GM12891 (cell line): ENCODE measurements at regions not wholly inside any gene's neighbourhood (a gene's known extent, or its start where the extent isn't known, plus 50 kb on each side); places are given as distances from the start of the nearest gene placed in this dataset.

Experiments
- DNase-seq: peaks from one replicate; pipeline ENCODE4 v3.0.0; 2011; ENCODE audit warnings: low spot score; ENCODE audit not compliant: insufficient read length
- FAIRE-seq: peaks from 2 replicates; lab custom pipeline; 2011; peaks lifted over from hg19 to GRCh38; lab: Jason Lieb, UNC
- PAX5 ChIP-seq: IDR thresholded peaks from 2 replicates; pipeline ENCODE4 v1.6.1; 2011; ENCODE audit warnings: low read length, moderate library complexity, mild to moderate bottlenecking; ENCODE audit not compliant: insufficient read depth, severe bottlenecking
- POLR2A ChIP-seq: IDR thresholded peaks from 2 replicates; pipeline ENCODE4 v1.6.1; 2011; ENCODE audit warnings: low read depth, low read length, control low read depth
- POLR2AphosphoS5 ChIP-seq: IDR thresholded peaks from 2 replicates; pipeline ENCODE4 v1.6.1; 2011; ENCODE audit warnings: low read depth, low read length, control low read depth
- POU2F2 ChIP-seq: IDR thresholded peaks from 2 replicates; pipeline ENCODE4 v1.6.1; 2011; ENCODE audit warnings: low read depth, mild to moderate bottlenecking, control low read depth, low read length, moderate library complexity
- SPI1 ChIP-seq: IDR thresholded peaks from 2 replicates; pipeline ENCODE4 v1.6.1; 2011; ENCODE audit warnings: low read depth, low read length, control low read depth
- TAF1 ChIP-seq: IDR thresholded peaks from 2 replicates; pipeline ENCODE4 v1.6.1; 2011; ENCODE audit warnings: low read depth, low read length, control low read depth

DNA sequence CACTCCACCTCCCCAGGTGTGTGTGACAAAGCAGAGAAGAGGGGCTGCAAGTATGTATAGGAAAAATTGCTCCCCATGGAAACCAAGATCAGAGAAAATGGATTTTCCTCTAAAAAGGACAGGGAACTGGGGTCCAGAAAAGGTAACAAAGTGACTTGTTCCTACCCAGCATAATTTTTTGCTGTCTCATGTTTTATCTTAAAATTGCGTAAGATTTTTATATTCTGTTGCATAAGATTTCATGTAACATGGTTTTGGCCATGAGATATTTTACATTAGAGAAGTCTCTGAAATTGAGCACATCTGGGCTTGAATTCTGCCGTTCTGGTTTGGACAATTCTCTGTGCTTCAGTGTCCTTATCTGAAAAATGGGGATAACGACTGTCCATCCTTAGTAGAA lies 335.7 kb upstream of the RORA start:
- no peak for DNase-seq
- TF ChIP-seq PAX5 = no peak
- TF ChIP-seq POLR2A = no peak
- no peak for TF ChIP-seq POLR2AphosphoS5
- TF ChIP-seq POU2F2 = no peak
- TF ChIP-seq SPI1 = no peak
- TF ChIP-seq TAF1 = no peak
- FAIRE-seq = no peak

DNA sequence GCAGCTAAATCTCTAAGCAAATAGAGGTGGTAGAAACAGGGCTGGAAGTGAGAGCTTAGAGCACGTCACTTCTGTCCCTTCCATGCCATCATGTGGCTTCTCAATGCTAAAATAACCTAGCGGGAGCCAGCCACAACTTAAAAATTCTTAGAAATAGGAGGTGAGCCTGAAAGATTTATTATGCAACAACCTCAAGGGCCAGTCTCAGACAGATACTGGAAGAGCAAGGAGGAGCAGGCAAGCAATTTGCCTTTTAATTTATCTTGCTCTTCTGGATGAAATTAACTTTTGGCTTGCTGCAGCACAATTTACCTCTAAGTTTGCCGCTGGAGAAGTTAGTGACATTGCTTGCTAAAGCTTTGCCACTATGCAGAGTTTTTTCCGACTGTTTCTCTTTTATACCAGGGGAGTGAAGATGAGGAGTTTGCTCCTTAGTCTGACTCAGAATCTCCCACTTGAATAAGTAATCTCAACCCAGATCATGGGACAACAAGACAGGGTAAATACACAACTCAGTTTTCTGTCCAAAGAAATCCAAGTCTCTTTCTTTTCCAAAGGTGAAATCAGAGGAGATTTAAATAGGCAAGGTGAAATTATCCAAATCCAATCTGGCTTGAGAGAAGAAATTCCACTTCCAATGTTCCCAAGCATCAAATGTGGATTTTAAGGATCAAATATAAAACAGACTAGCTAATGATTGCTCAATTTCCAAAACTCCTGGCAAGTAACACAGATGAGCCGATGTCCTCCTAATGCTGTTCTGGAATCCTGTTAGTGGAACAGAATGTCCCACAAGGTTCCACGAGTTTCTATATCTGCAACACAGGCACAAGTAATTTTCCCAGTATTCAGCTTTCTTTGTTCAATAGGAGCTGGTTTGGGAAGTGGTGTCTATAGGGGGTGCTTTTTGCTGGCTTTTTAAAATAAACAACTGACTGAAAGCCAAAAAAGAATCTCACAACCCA lies 329.4 kb upstream of the RORA start:
- no peak for FAIRE-seq
- TF ChIP-seq SPI1 = no peak
- no peak for TF ChIP-seq PAX5
- no peak for TF ChIP-seq TAF1
- TF ChIP-seq POLR2A = no peak
- no peak for TF ChIP-seq POLR2AphosphoS5
- no peak for TF ChIP-seq POU2F2

DNA sequence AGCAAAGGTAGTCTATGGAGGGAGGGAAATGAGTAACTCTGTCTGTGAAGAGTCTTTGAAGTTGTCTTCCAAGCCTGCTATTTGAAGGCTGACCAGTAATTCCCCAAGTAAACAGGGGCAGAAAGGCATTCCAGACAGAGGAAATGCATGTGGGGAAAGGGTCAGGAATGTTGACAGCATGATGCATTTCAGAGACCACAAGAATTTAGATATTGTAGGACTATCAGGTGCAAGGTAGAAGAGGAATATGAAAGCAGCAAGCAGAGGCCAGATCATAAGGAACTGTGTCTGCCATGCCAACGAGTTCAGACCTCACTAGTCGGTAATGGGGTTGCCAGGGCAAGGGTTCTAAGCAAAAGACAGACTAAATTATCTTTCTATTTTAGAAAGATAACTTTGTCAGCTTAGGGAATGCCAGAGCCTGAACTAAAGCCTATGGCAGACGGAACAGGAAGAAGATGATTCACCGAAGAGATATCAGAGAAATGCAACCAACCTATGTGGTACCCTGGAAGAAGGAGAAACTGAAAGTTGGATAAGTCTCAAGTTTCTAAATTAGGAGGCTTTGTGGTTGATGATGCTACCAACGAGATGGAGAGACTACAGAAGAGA lies 327.0 kb upstream of the RORA start:
- TF ChIP-seq POU2F2 (no peak), TAF1 (no peak), POLR2A (no peak)
- FAIRE-seq = no peak
- no peak for DNase-seq

More for the DNA sequence above, 329.4 kb upstream of the RORA start:
- no peak for DNase-seq

DNA sequence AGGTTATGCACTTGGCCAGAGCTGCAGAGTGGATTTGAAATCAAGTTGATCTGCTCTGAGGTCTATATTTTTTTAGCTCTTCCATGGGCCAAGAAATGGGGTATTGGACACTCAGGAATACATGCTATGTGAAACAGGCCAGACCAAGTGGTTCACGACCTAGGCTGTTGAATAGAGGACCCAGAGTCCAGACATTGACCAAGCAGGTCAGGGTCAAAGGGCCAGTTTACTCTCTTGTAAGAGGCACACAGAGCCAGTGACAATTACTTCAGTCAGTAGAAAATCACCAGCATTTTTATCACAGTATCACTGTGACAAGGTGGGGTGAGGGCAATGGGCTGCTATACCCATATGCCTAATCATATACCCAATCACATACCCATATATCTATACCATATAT lies 320.6 kb upstream of the RORA start:
- DNase-seq (no peak), FAIRE-seq (no peak)
- TF ChIP-seq POLR2AphosphoS5 = no peak
- TF ChIP-seq TAF1 = no peak
- no peak for TF ChIP-seq POU2F2
- TF ChIP-seq PAX5 = no peak
- no peak for TF ChIP-seq POLR2A
- no peak for TF ChIP-seq SPI1

DNA sequence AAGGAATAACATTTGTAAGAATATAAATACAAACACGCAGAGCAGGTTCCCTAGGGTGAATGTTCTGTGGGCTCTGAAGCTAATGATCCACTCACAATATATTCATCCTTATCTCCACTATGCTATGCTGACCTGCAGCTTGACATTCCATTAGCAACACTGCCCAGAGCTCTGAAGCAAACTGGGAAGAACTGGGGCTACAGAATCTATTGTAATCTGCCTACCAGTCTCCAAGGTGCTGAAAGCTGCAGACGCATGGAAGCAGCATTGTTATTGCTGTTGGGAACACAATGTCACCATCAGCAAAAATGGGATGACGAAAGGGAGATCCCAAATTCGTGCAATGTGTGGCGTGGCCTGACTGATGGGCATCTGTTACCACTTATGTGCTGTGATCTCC lies 316.7 kb upstream of the RORA start:
- DNase-seq = no peak
- TF ChIP-seq PAX5 (no peak), POU2F2 (no peak), POLR2A (no peak), POLR2AphosphoS5 (no peak), SPI1 (no peak), TAF1 (no peak)

DNA sequence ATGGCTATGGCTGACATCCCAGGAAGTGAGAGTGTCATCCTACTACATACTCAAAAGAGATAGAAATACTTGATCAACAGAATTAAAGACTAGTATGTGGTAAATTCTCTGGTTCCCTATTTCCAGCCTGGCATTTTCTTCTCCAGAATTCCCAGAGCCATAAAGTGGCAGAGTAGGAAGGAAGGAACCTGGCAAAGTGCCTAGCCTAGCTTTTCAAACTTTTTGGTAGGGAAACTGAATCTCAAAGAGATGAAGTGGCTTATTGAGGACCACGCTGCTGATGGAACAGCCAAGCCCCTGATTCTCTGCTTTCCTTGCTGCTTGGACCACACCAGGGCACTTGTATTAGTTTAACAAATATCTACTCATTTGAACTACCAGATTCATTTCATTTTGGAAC lies 312.4 kb upstream of the RORA start:
- no peak for TF ChIP-seq PAX5
- TF ChIP-seq TAF1 = no peak
- TF ChIP-seq POLR2AphosphoS5 = no peak
- no peak for TF ChIP-seq POU2F2
- TF ChIP-seq SPI1 = no peak
- no peak for TF ChIP-seq POLR2A
- FAIRE-seq (no peak), DNase-seq (no peak)

More for the DNA sequence above, 316.7 kb upstream of the RORA start:
- FAIRE-seq = no peak

DNA sequence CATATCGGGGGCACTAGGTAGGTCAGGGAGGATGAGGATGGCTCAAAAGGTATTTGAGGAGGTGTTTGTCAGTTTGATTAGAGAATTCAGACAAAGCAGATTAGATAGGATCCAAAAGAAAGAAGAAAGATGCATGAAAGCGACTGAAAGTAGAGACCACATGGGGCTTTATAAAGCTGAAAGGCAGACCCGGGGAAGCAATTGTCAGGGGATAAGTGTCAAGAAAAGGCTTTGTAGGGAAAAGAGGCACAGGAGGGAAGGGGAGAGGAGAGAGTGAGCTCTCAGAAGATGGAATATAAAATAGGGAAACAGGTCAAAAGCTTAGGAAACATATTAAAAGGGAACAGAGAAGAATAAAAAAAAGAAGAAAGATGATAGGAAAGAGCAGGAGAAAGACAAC lies 308.2 kb upstream of the RORA start:
- FAIRE-seq = no peak

DNA sequence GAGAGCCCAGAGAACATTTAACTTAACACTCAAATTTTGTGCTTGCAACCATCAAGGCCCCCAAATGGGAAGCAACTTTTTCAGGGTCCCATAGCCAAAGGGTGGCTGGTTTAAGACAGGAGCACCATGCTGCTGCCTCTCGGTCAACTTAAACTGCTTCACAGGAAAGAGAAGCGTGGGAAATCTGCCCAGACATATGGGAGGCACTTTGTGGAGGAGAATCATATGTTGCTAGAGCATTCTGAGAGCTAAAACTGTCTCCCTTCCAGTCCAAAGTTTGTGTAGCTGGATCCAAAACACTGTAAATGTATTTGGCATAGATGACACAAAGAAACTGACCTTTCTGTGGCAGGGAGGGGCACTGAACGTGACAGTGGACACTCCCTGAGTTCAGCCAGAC lies 305.9 kb upstream of the RORA start:
- TF ChIP-seq POU2F2 = no peak
- no peak for TF ChIP-seq SPI1
- TF ChIP-seq TAF1 = no peak
- no peak for TF ChIP-seq POLR2AphosphoS5
- no peak for TF ChIP-seq PAX5
- no peak for TF ChIP-seq POLR2A
- no peak for FAIRE-seq
- no peak for DNase-seq

More for the DNA sequence above, 308.2 kb upstream of the RORA start:
- DNase-seq = no peak
- no peak for TF ChIP-seq POU2F2
- no peak for TF ChIP-seq TAF1
- TF ChIP-seq POLR2AphosphoS5 = no peak
- TF ChIP-seq SPI1 = no peak
- TF ChIP-seq POLR2A = no peak

DNA sequence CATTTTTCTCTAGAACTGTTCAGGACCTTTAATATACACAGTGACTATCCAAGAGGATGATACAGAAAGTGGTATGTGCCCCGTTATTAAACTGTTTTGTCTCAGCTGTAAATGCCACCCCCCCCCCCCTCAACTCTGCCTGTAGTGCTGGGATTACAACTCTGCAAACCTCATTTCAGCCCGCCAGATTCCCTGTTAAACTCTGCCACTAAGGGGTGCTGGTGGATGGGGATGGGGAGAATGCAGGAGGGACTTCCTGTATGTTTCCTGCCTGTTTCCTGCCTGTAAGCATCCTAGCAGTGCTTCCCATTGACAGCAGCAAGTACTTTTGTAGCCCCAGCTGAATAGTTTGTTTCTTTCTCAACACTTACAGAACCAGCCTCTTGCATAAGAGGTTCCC lies 301.7 kb upstream of the RORA start:
- DNase-seq = no peak
- FAIRE-seq = no peak
- TF ChIP-seq PAX5 (no peak), SPI1 (no peak), POLR2AphosphoS5 (no peak), POU2F2 (no peak), TAF1 (no peak), POLR2A (no peak)

DNA sequence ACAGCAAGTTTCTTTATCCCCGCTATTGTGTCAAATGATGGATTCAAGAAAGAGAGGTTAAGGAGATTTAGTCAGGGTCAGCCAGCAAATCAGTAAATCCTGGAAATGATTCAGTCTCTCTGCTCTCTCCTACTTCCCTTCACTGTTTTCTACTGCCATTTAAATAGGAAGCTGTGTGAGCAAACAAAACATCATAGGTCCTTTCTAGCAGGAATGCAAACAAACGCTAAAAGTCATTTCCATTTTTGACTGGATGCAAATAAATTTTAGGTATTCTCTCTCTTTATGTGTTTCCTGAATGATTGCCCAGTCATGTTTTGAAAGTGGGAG lies 299.4 kb upstream of the RORA start:
- no peak for TF ChIP-seq SPI1
- no peak for TF ChIP-seq PAX5
- TF ChIP-seq POU2F2 = no peak
- TF ChIP-seq POLR2A = no peak
- no peak for TF ChIP-seq TAF1
- no peak for TF ChIP-seq POLR2AphosphoS5
- FAIRE-seq (no peak), DNase-seq (no peak)
